GM12878 (cell line): ENCODE measurements at regions not wholly inside any gene's neighbourhood (a gene's known extent, or its start where the extent isn't known, plus 50 kb on each side); places are given as distances from the start of the nearest gene placed in this dataset.

ENCODE experiments used
- ATAC-seq: fragments of 200-7000 bp; cut with Tn5 transposase; 3 replicates; pipeline ENCODE4 v1.9.1; 2020; ENCODE audit warnings: mild to moderate bottlenecking, moderate library complexity
- BruUV-seq: library from RNA; stranded (reverse); fragments of 400-500 nt; replicated peaks from 2 replicates; lab custom pipeline; 2021; lab: Mats Ljungman, UMichigan
- CTCF ChIA-PET: fragments of 300-600 bp; sonication (Branson Sonifier 250); formaldehyde crosslinking; extraction: SDS; loops from one replicate; lab custom pipeline; 2021; ENCODE audit warnings: inconsistent platforms; lab: Yijun Ruan, JAX
- POLR2A ChIA-PET: fragments of 350-600 bp; formaldehyde crosslinking; extraction: SDS; loops from one replicate; lab custom pipeline; 2021; ENCODE audit warnings: inconsistent platforms; lab: Charles Lee
- RAD21 ChIA-PET: fragments of 300-600 bp; sonication (Branson Sonifier 250); formaldehyde crosslinking; loops from one replicate; lab custom pipeline; 2023; ENCODE audit warnings: antibody characterized with exemption; ENCODE audit not compliant: unreplicated experiment; lab: Charles Lee
- SMC1A ChIA-PET: fragments of 300-600 bp; sonication (Branson Sonifier 250); formaldehyde crosslinking; loops from one replicate; lab custom pipeline; 2023; ENCODE audit not compliant: unreplicated experiment, uncharacterized antibody; lab: Charles Lee
- DNase-seq: peaks from one replicate; pipeline ENCODE4 v3.0.0-alpha.2; 2011; ENCODE audit warnings: low read depth, low spot score
- FAIRE-seq: peaks from 3 replicates; lab custom pipeline; 2011; peaks lifted over from hg19 to GRCh38; lab: Jason Lieb, UNC
- H2AFZ ChIP-seq: 2 replicates; pipeline ENCODE4 v1.6.0; 2011; ENCODE audit warnings: low read depth, low read length, control low read depth; ENCODE audit not compliant: control insufficient read depth
- H3K27ac ChIP-seq: 2 replicates; pipeline ENCODE4 v1.5.1; 2011; ENCODE audit warnings: control low read depth; ENCODE audit not compliant: control insufficient read depth, insufficient read depth
- H3K27me3 ChIP-seq, 2 experiments: replicated peaks in 1 of 2; 2 replicates each; pipeline versions ENCODE4 v1.6.0 to v1.6.1; 2011; ENCODE audit warnings: low read length in 1 of 2; ENCODE audit not compliant: control insufficient read depth in 2 of 2, insufficient read depth in 2 of 2
- H3K36me3 ChIP-seq, 2 experiments: 2 replicates each; pipeline ENCODE4 v1.5.1; 2011; ENCODE audit warnings: low read length in 1 of 2; ENCODE audit not compliant: control insufficient read depth in 2 of 2, insufficient read depth in 2 of 2
- H3K4me1 ChIP-seq: 2 replicates; pipeline ENCODE4 v1.6.1; 2011; ENCODE audit warnings: mild to moderate bottlenecking, low read length, moderate library complexity, mixed read lengths; ENCODE audit not compliant: control insufficient read depth, insufficient read depth
- H3K4me2 ChIP-seq: 2 replicates; pipeline ENCODE4 v1.6.0; 2011; ENCODE audit warnings: control low read depth; ENCODE audit not compliant: control insufficient read depth, insufficient read depth
- H3K4me3 ChIP-seq: fragments of 200-600 bp; sonication (generic); 2 replicates; pipeline ENCODE4 v1.5.1; 2016
- H3K79me2 ChIP-seq: 2 replicates; pipeline ENCODE4 v1.6.0; 2011; ENCODE audit warnings: low read length; ENCODE audit not compliant: control insufficient read depth, insufficient read depth
- H3K9ac ChIP-seq: 2 replicates; pipeline ENCODE4 v1.8.0; 2011; ENCODE audit warnings: low read length, control low read depth, mixed read lengths; ENCODE audit not compliant: control insufficient read depth, insufficient read depth
- H3K9me3 ChIP-seq: replicated peaks from 3 replicates; pipeline ENCODE4 v1.5.1; 2011; ENCODE audit warnings: mild to moderate bottlenecking, low read length; ENCODE audit not compliant: control insufficient read depth, insufficient read depth
- H4K20me1 ChIP-seq: 2 replicates; pipeline ENCODE4 v1.6.0; 2011; ENCODE audit not compliant: control insufficient read depth, insufficient read depth
- BMI1 ChIP-seq: fragments of 450-650 bp; IDR thresholded peaks from 2 replicates; pipeline ENCODE4 v1.6.1; 2016; ENCODE audit warnings: mild to moderate bottlenecking, moderate library complexity, borderline replicate concordance
- BRCA1 ChIP-seq: IDR thresholded peaks from 2 replicates; pipeline ENCODE4 v1.6.1; 2011; ENCODE audit warnings: low read depth, low read length, improper control_type of control experiment
- CHD2 ChIP-seq: IDR thresholded peaks from 2 replicates; pipeline ENCODE4 v1.6.1; 2011; ENCODE audit warnings: low read depth, low read length, improper control_type of control experiment, borderline replicate concordance
- CHD4 ChIP-seq: fragments of 200-600 bp; sonication (generic); IDR thresholded peaks from 2 replicates; pipeline ENCODE4 v1.6.1; 2016; ENCODE audit warnings: mild to moderate bottlenecking
- DPF2 ChIP-seq: fragments of 450-650 bp; IDR thresholded peaks from 2 replicates; pipeline ENCODE4 v1.6.1; 2017; ENCODE audit warnings: mild to moderate bottlenecking
- KLF5 ChIP-seq: fragments of 450-650 bp; IDR thresholded peaks from 2 replicates; pipeline ENCODE4 v1.6.1; 2014; ENCODE audit warnings: mild to moderate bottlenecking; ENCODE audit not compliant: partially characterized antibody
- NFXL1 ChIP-seq: fragments of 450-650 bp; IDR thresholded peaks from 2 replicates; pipeline ENCODE4 v1.6.1; 2017; ENCODE audit warnings: antibody characterized with exemption, mild to moderate bottlenecking, borderline replicate concordance
- RELA ChIP-seq: fragments of 450-650 bp; IDR thresholded peaks from 2 replicates; pipeline ENCODE4 v1.8.0; 2014; ENCODE audit warnings: borderline replicate concordance; ENCODE audit not compliant: partially characterized antibody
- SMAD1 ChIP-seq: fragments of 450-650 bp; IDR thresholded peaks from 2 replicates; pipeline ENCODE4 v1.6.1; 2018; ENCODE audit warnings: mild to moderate bottlenecking, low read depth; ENCODE audit not compliant: partially characterized antibody
- SRF ChIP-seq, 2 experiments: IDR thresholded peaks; 2 replicates each; pipeline ENCODE4 v1.6.1; 2011; ENCODE audit warnings: low read depth in 2 of 2, low read length in 2 of 2, mild to moderate bottlenecking in 1 of 2, moderate library complexity in 1 of 2
- ZBED1 ChIP-seq: IDR thresholded peaks from 2 replicates; pipeline ENCODE4 v1.6.1; 2016; ENCODE audit warnings: borderline replicate concordance
- in situ Hi-C: fragments of 300-500 bp; cut with MboI; formaldehyde crosslinking; loops from 9 replicates; pipeline ENCODE4 v1.14.3; 2018; ENCODE audit warnings: mixed read lengths
- intact Hi-C: fragments of 100-400 bp; cut with micrococcal nuclease; formaldehyde crosslinking; loops from one replicate; pipeline ENCODE4 v1.14.2; 2022; ENCODE audit not compliant: unreplicated experiment
- TF ChIP-seq, protein P1 (sequence below): fragments of 450-650 bp; IDR thresholded peaks from 2 replicates; pipeline ENCODE4 v1.6.1; 2017; ENCODE audit warnings: low read depth, mild to moderate bottlenecking, moderate library complexity

GRCh38 chr18:46207985-46208384 is 103.8 kb downstream of the HAUS1 start (continued):
- TF ChIP-seq, protein P1, sequence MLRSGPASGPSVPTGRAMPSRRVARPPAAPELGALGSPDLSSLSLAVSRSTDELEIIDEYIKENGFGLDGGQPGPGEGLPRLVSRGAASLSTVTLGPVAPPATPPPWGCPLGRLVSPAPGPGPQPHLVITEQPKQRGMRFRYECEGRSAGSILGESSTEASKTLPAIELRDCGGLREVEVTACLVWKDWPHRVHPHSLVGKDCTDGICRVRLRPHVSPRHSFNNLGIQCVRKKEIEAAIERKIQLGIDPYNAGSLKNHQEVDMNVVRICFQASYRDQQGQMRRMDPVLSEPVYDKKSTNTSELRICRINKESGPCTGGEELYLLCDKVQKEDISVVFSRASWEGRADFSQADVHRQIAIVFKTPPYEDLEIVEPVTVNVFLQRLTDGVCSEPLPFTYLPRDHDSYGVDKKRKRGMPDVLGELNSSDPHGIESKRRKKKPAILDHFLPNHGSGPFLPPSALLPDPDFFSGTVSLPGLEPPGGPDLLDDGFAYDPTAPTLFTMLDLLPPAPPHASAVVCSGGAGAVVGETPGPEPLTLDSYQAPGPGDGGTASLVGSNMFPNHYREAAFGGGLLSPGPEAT = no peak
- TF ChIP-seq CHD4 = no peak
- no peak for TF ChIP-seq CHD2
- no peak for TF ChIP-seq KLF5

- H3K9ac ChIP-seq = no peak overlapping the region
- ChIA-PET POLR2A (interaction anchor here (0.6 to 0.9 kb wide), 3 partner anchors 25 to 670 kb away, joined by 3 to 4 read pairs (median 3); no protein-coding TSS in a partner anchor), RAD21 (no interaction called here), CTCF (interaction anchor here (1.0 to 4.5 kb wide), 2 partner anchors 18 to 36 kb away, joined by 3 to 24 read pairs; a partner anchor contains a TSS), SMC1A (interaction anchor here (1.1 kb wide), 1 partner anchor 12 kb away, joined by 3 read pairs; no protein-coding TSS in a partner anchor)
- H3K4me3 ChIP-seq = no peak overlapping the region
- ATAC-seq = no peak
- H3K79me2 ChIP-seq = peaks cover 57% of the 10 kb centered on the region
- no peaks in the 10 kb centered on the region for H3K27me3 ChIP-seq
- DNase-seq = no peak
- no peaks in the 10 kb centered on the region for H4K20me1 ChIP-seq
- H2AFZ ChIP-seq = no peak overlapping the region
- intact Hi-C loops (no loop called here), in situ Hi-C loops (no loop called here)
- no peak for FAIRE-seq
- no peak overlapping the region for H3K4me2 ChIP-seq
- H3K36me3 ChIP-seq = no peaks in the 10 kb centered on the region; a peak in 1 of 4 replicates
- H3K27ac ChIP-seq = no peak overlapping the region
- H3K9me3 ChIP-seq = no peaks in the 10 kb centered on the region
- no TSS peak for BruUV-seq
- H3K4me1 ChIP-seq = peaks cover 15% of the 10 kb centered on the region
- no peak for TF ChIP-seq CHD2
- TF ChIP-seq BRCA1 = no peak
- no peak for TF ChIP-seq RELA
- no peak for TF ChIP-seq BMI1
- TF ChIP-seq ZBED1 = no peak
- TF ChIP-seq DPF2 = no peak
- no peak for TF ChIP-seq NFXL1
- no peak for TF ChIP-seq SMAD1
- no peak for TF ChIP-seq SRF (IDR thresholded peaks at IDR 0.05; ENCODE audit: low read depth in 2 of 2, low read length in 2 of 2)
These were observed 105.0 kb downstream of the HAUS1 start for GRCh38 chr18:46209161-46209560.
